Neuronal stem cell (in vitro differentiated cells): ENCODE measurements at regions not wholly inside any gene's neighbourhood (a gene's known extent, or its start where the extent isn't known, plus 50 kb on each side); places are given as distances from the start of the nearest gene placed in this dataset.
A peak's percentile ranks its signal among the peaks of the same experiment; 100 is the strongest.

Experiments used
- DNase-seq: peaks from one replicate; pipeline ENCODE4 v3.0.0-alpha.2; 2013; ENCODE audit warnings: low spot score
- H2AFZ ChIP-seq: one replicate; pipeline ENCODE4 v1.6.1; 2013; ENCODE audit warnings: mild to moderate bottlenecking, low read length, inconsistent platforms
- H2AK5ac ChIP-seq: 2 replicates; pipeline ENCODE4 v1.6.1; 2013; ENCODE audit warnings: low read depth, mild to moderate bottlenecking, inconsistent platforms, low read length, moderate library complexity, mixed read lengths
- H2BK120ac ChIP-seq: 2 replicates; pipeline ENCODE4 v1.6.1; 2013; ENCODE audit warnings: low read depth, mild to moderate bottlenecking, inconsistent platforms, low read length, moderate library complexity, mixed read lengths
- H2BK12ac ChIP-seq: one replicate; pipeline ENCODE4 v1.6.1; 2013; ENCODE audit warnings: low read length, inconsistent platforms
- H2BK15ac ChIP-seq: 2 replicates; pipeline ENCODE4 v1.6.1; 2013; ENCODE audit warnings: mild to moderate bottlenecking, low read length, inconsistent platforms, mixed read lengths
- H2BK5ac ChIP-seq: one replicate; pipeline ENCODE4 v1.6.1; 2013; ENCODE audit warnings: inconsistent platforms, mild to moderate bottlenecking, low read length, moderate library complexity
- H3K14ac ChIP-seq: one replicate; pipeline ENCODE4 v1.6.1; 2013; ENCODE audit warnings: low read length, inconsistent platforms
- H3K18ac ChIP-seq: 2 replicates; pipeline ENCODE4 v1.6.1; 2013; ENCODE audit warnings: low read length, inconsistent platforms
- H3K23ac ChIP-seq: 2 replicates; pipeline ENCODE4 v1.6.1; 2013; ENCODE audit warnings: low read depth, mild to moderate bottlenecking, mixed read lengths, low read length, inconsistent platforms; ENCODE audit not compliant: poor library complexity
- H3K27ac ChIP-seq: replicated peaks from 3 replicates; pipeline ENCODE4 v1.5.1; 2013; ENCODE audit warnings: low read length, inconsistent platforms
- H3K27me3 ChIP-seq, 3 experiments: 2 replicates each; pipeline ENCODE4 v1.6.1; 2013; ENCODE audit warnings: low read length in 3 of 3, mild to moderate bottlenecking in 2 of 3, inconsistent platforms in 1 of 3, low read depth in 1 of 3, mixed read lengths in 1 of 3, moderate library complexity in 1 of 3; ENCODE audit not compliant: control insufficient read depth in 3 of 3, insufficient read depth in 3 of 3
- H3K36me3 ChIP-seq, 2 donors: replicated peaks in 1 of 2; 2 replicates each; pipeline ENCODE4 v1.6.1; 2013; ENCODE audit warnings: low read length in 2 of 2; ENCODE audit not compliant: control insufficient read depth in 2 of 2, insufficient read depth in 2 of 2
- H3K4ac ChIP-seq: 2 replicates; pipeline ENCODE4 v1.6.1; 2013; ENCODE audit warnings: inconsistent platforms, mild to moderate bottlenecking, low read length, moderate library complexity
- H3K4me1 ChIP-seq, 2 donors: 1 replicate in 1 of 2; 2 replicates in 1 of 2; pipeline ENCODE4 v1.6.1; 2013; ENCODE audit warnings: low read length in 2 of 2, low read depth in 1 of 2; ENCODE audit not compliant: control insufficient read depth in 2 of 2, insufficient read depth in 1 of 2
- H3K4me2 ChIP-seq: one replicate; pipeline ENCODE4 v1.6.1; 2013; ENCODE audit warnings: mild to moderate bottlenecking, low read length, inconsistent platforms; ENCODE audit not compliant: insufficient read depth, poor library complexity, severe bottlenecking
- H3K4me3 ChIP-seq, 2 donors: 2 replicates each; pipeline ENCODE4 v1.5.1; 2013; ENCODE audit warnings: low read length in 2 of 2, mild to moderate bottlenecking in 2 of 2, inconsistent platforms in 1 of 2, moderate library complexity in 1 of 2
- H3K79me1 ChIP-seq: one replicate; pipeline ENCODE4 v1.6.1; 2013; ENCODE audit warnings: low read depth, mild to moderate bottlenecking, inconsistent platforms, low read length, moderate library complexity
- H3K9ac ChIP-seq: one replicate; pipeline ENCODE4 v1.6.1; 2013; ENCODE audit warnings: mild to moderate bottlenecking, low read depth, low read length, inconsistent platforms; ENCODE audit not compliant: poor library complexity
- H3K9me3 ChIP-seq, 2 donors: replicated peaks in 1 of 2; 2 replicates each; pipeline versions ENCODE3 to v1.6.1; 2013; ENCODE audit warnings: low read length in 2 of 2, mild to moderate bottlenecking in 2 of 2, inconsistent platforms in 1 of 2, low read depth in 1 of 2, mixed read lengths in 1 of 2, moderate library complexity in 1 of 2; ENCODE audit not compliant: control insufficient read depth in 2 of 2, insufficient read depth in 1 of 2
- H4K8ac ChIP-seq: one replicate; pipeline ENCODE4 v1.6.1; 2013; ENCODE audit warnings: low read depth, mild to moderate bottlenecking, inconsistent platforms, low read length, moderate library complexity
- H4K91ac ChIP-seq: one replicate; pipeline ENCODE4 v1.6.1; 2013; ENCODE audit warnings: low read length, low read depth, mild to moderate bottlenecking, inconsistent platforms; ENCODE audit not compliant: poor library complexity
- WGBS, 2 donors: extraction: QIAGEN DNeasy Blood & Tissue Kit; methylation state at CpG; one replicate each; pipeline ENCODE4 v1.1.7; 2013; ENCODE audit warnings: missing lambda C conversion rate in 2 of 2, mixed read lengths in 1 of 2; ENCODE audit not compliant: insufficient read length in 2 of 2, insufficient replicate concordance in 1 of 2; ENCODE audit errors: extremely low coverage in 2 of 2; 5-methylcytosine and 5-hydroxymethylcytosine counted together

- Histone ChIP-seq H3K27ac (no peak overlapping the region), H2BK5ac (no peak overlapping the region), H2BK120ac (no peak overlapping the region), H3K79me1 (peaks cover 8% of the 10 kb centered on the region), H3K9me3 (no peaks in the 10 kb centered on the region), H2AFZ (no peak overlapping the region), H3K9ac (no peak overlapping the region), H3K18ac (no peak overlapping the region), H3K4me1 (peaks cover 5 to 12% of the 10 kb centered on the region in 2 donors), H2AK5ac (no peak overlapping the region), H4K8ac (no peak overlapping the region), H3K4me2 (no peak overlapping the region), H2BK15ac (no peak overlapping the region), H3K36me3 (peaks cover 34 to 84% of the 10 kb centered on the region in 2 donors), H3K14ac (no peak overlapping the region), H3K23ac (no peak overlapping the region), H3K4ac (no peak overlapping the region), H4K91ac (no peak overlapping the region), H2BK12ac (no peak overlapping the region), H3K27me3 (no peaks in the 10 kb centered on the region), H3K4me3 (no peak overlapping the region)
- WGBS, 2 donors = no CpG with 5 or more reads among the region's 8 CpGs
- DNase-seq = no peak
Observed at GRCh38 chr20:36824142-36824940, 50.8 kb upstream of the DSN1 start.

GRCh38 chr20:36825385-36826104 is 50.4 kb upstream of the TLDC2 start:
- Histone ChIP-seq H3K23ac (no peak overlapping the region), H3K4me1 (peaks cover 0 to 7% of the 10 kb centered on the region in 2 donors), H3K4ac (no peak overlapping the region), H3K9ac (no peak overlapping the region), H3K14ac (peak overlapping the region; percentile 31), H3K36me3 (peaks cover 34 to 83% of the 10 kb centered on the region in 2 donors), H3K79me1 (peaks cover 8% of the 10 kb centered on the region), H3K4me3 (no peak overlapping the region), H2BK15ac (no peak overlapping the region), H3K18ac (no peak overlapping the region), H2BK5ac (no peak overlapping the region), H4K8ac (no peak overlapping the region), H2AK5ac (no peak overlapping the region), H3K9me3 (no peaks in the 10 kb centered on the region), H2BK12ac (no peak overlapping the region), H3K27me3 (no peaks in the 10 kb centered on the region), H2BK120ac (no peak overlapping the region), H3K27ac (no peak overlapping the region), H2AFZ (no peak overlapping the region), H3K4me2 (no peak overlapping the region), H4K91ac (no peak overlapping the region)
- no CpG with 5 or more reads among the region's 17 CpGs for WGBS, 2 donors
- no peak for DNase-seq
